PC-9 (cell line): ENCODE measurements at regions not wholly inside any gene's neighbourhood (a gene's known extent, or its start where the extent isn't known, plus 50 kb on each side); places are given as distances from the start of the nearest gene placed in this dataset.

Experiments
- EZH2 ChIP-seq: fragments of 200-600 bp; sonication (generic); IDR thresholded peaks from 2 replicates; pipeline ENCODE4 v1.8.0; 2017; ENCODE audit warnings: antibody characterized with exemption, low read depth
- TF ChIP-seq, protein P1 (sequence below): fragments of 200-600 bp; sonication (generic); conservative IDR thresholded peaks from 2 replicates; pipeline ENCODE4 v1.6.1; 2017; ENCODE audit warnings: mixed run types, antibody characterized with exemption, mild to moderate bottlenecking, moderate library complexity

DNA sequence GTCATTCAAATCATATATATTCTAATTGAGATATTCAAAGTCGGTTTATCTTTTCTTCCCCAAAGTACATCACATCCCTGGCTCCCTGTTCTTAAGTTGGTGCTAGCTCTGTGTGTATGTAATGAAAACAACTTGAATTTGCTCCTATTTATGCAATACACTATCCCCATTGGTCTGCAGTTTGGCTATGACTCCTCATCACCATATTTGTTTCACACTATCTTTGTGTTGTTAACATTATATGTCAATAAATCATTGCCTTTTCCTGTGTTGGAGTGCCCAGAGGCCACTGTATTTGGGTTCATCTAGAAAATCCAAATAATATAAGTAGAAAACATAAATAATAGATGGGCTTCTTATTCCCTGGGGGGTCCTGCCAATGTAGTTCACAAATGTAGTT lies 306.6 kb upstream of the TENM4 start:
- TF ChIP-seq, protein P1, sequence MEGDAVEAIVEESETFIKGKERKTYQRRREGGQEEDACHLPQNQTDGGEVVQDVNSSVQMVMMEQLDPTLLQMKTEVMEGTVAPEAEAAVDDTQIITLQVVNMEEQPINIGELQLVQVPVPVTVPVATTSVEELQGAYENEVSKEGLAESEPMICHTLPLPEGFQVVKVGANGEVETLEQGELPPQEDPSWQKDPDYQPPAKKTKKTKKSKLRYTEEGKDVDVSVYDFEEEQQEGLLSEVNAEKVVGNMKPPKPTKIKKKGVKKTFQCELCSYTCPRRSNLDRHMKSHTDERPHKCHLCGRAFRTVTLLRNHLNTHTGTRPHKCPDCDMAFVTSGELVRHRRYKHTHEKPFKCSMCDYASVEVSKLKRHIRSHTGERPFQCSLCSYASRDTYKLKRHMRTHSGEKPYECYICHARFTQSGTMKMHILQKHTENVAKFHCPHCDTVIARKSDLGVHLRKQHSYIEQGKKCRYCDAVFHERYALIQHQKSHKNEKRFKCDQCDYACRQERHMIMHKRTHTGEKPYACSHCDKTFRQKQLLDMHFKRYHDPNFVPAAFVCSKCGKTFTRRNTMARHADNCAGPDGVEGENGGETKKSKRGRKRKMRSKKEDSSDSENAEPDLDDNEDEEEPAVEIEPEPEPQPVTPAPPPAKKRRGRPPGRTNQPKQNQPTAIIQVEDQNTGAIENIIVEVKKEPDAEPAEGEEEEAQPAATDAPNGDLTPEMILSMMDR = no peak
- no peak for TF ChIP-seq EZH2
